Liver (tissue), 8 donors: ENCODE measurements at regions not wholly inside any gene's neighbourhood (a gene's known extent, or its start where the extent isn't known, plus 50 kb on each side); places are given as distances from the start of the nearest gene placed in this dataset.

ENCODE experiments used
- DNase-seq: peaks from one replicate; pipeline ENCODE4 v3.0.0-alpha.2; 2017; ENCODE audit warnings: low spot score
- H3K27ac ChIP-seq, 2 donors: one replicate each; pipeline ENCODE4 v1.7.0; 2013; ENCODE audit warnings: inconsistent platforms in 2 of 2, low read length in 2 of 2, control low read depth in 1 of 2, low read depth in 1 of 2, mild to moderate bottlenecking in 1 of 2
- H3K27me3 ChIP-seq, 4 donors: one replicate each; pipeline versions ENCODE4 v1.6.1 to v1.7.0; 2013; ENCODE audit warnings: low read length in 3 of 4, inconsistent platforms in 1 of 4, mild to moderate bottlenecking in 1 of 4, moderate library complexity in 1 of 4; ENCODE audit not compliant: control insufficient read depth in 4 of 4, insufficient read depth in 4 of 4
- H3K36me3 ChIP-seq, 4 donors: one replicate each; pipeline versions ENCODE4 v1.6.1 to v1.7.0; 2013; ENCODE audit warnings: low read length in 3 of 4, mild to moderate bottlenecking in 3 of 4, low read depth in 1 of 4, moderate library complexity in 1 of 4; ENCODE audit not compliant: control insufficient read depth in 4 of 4, insufficient read depth in 3 of 4
- H3K4me1 ChIP-seq, 4 donors: one replicate each; pipeline versions ENCODE4 v1.6.1 to v1.7.0; 2013; ENCODE audit warnings: low read length in 3 of 4, mild to moderate bottlenecking in 3 of 4, moderate library complexity in 1 of 4; ENCODE audit not compliant: control insufficient read depth in 4 of 4, insufficient read depth in 4 of 4
- H3K4me3 ChIP-seq, 3 donors: one replicate each; pipeline versions ENCODE4 v1.6.1 to v1.7.0; 2013; ENCODE audit warnings: low read length in 3 of 3, control low read depth in 1 of 3, low read depth in 1 of 3, mild to moderate bottlenecking in 1 of 3
- H3K9ac ChIP-seq, 2 donors: one replicate each; pipeline ENCODE4 v1.7.0; 2013; ENCODE audit warnings: low read length in 2 of 2, mild to moderate bottlenecking in 2 of 2, moderate library complexity in 2 of 2, control low read depth in 1 of 2, low read depth in 1 of 2
- H3K9me3 ChIP-seq, 4 donors: one replicate each; pipeline versions ENCODE4 v1.6.1 to v1.7.0; 2013; ENCODE audit warnings: low read length in 3 of 4; ENCODE audit not compliant: control insufficient read depth in 4 of 4
- ATF3 ChIP-seq: IDR thresholded peaks from 2 replicates; pipeline ENCODE4 v1.6.1; 2016; ENCODE audit warnings: antibody characterized with exemption
- CTCF ChIP-seq: fragments of 150-350 bp; IDR thresholded peaks from 2 replicates; pipeline ENCODE4 v1.5.1; 2017; ENCODE audit warnings: improper control_type of control experiment, low read depth, low read length; ENCODE audit not compliant: missing input control
- EGR1 ChIP-seq, 2 donors: IDR thresholded peaks; 2 replicates each; pipeline ENCODE4 v1.6.1; 2016 to 2018; ENCODE audit warnings: antibody characterized with exemption in 2 of 2, low read depth in 2 of 2
- FOXA2 ChIP-seq: IDR thresholded peaks from 2 replicates; pipeline ENCODE4 v1.6.1; 2016; ENCODE audit warnings: antibody characterized with exemption
- GABPA ChIP-seq, 2 donors: IDR thresholded peaks in 1 of 2; conservative IDR thresholded peaks in 1 of 2; 2 replicates each; pipeline ENCODE4 v1.6.1; 2016; ENCODE audit warnings: antibody characterized with exemption in 2 of 2, mild to moderate bottlenecking in 1 of 2, moderate library complexity in 1 of 2
- HNF4A ChIP-seq, 2 donors: conservative IDR thresholded peaks; 2 replicates each; pipeline ENCODE4 v1.6.1; 2016; ENCODE audit warnings: antibody characterized with exemption in 2 of 2, mild to moderate bottlenecking in 2 of 2
- HNF4G ChIP-seq: IDR thresholded peaks from 2 replicates; pipeline ENCODE4 v1.6.1; 2016; ENCODE audit warnings: antibody characterized with exemption
- JUND ChIP-seq, 2 donors: IDR thresholded peaks; 2 replicates each; pipeline ENCODE4 v1.6.1; 2016; ENCODE audit warnings: antibody characterized with exemption in 2 of 2
- MAX ChIP-seq: IDR thresholded peaks from 2 replicates; pipeline ENCODE4 v1.6.1; 2016; ENCODE audit warnings: antibody characterized with exemption
- NR2F2 ChIP-seq: IDR thresholded peaks from 2 replicates; pipeline ENCODE4 v1.6.1; 2016; ENCODE audit warnings: antibody characterized with exemption
- RAD21 ChIP-seq, 2 donors: IDR thresholded peaks; 2 replicates each; pipeline ENCODE4 v1.6.1; 2016; ENCODE audit warnings: antibody characterized with exemption in 2 of 2, mild to moderate bottlenecking in 2 of 2
- REST ChIP-seq: IDR thresholded peaks from 2 replicates; pipeline ENCODE4 v1.6.1; 2016; ENCODE audit warnings: antibody characterized with exemption, mild to moderate bottlenecking
- RXRA ChIP-seq, 2 donors: IDR thresholded peaks; 2 replicates each; pipeline ENCODE4 v1.6.1; 2017 to 2018; ENCODE audit warnings: antibody characterized with exemption in 2 of 2, mild to moderate bottlenecking in 1 of 2
- SP1 ChIP-seq: IDR thresholded peaks from 2 replicates; pipeline ENCODE4 v1.6.1; 2018; ENCODE audit warnings: antibody characterized with exemption, mild to moderate bottlenecking
- TAF1 ChIP-seq: conservative IDR thresholded peaks from 2 replicates; pipeline ENCODE4 v1.6.1; 2016; ENCODE audit warnings: antibody characterized with exemption, mild to moderate bottlenecking
- YY1 ChIP-seq: IDR thresholded peaks from 2 replicates; pipeline ENCODE4 v1.6.1; 2016; ENCODE audit warnings: antibody characterized with exemption, mild to moderate bottlenecking
- WGBS: extraction: QIAGEN DNeasy Blood & Tissue Kit; methylation state at CpG from one replicate; pipeline ENCODE4 v1.1.7; 2013; 5-methylcytosine and 5-hydroxymethylcytosine counted together
- donor health status: healthy.
- donor health status: healthy.
- donor health status: healthy.
- donor health status: healthy.
- donor health status: healthy.

- H3K27me3 ChIP-seq = no peaks in the 10 kb centered on the region
- H3K4me3 ChIP-seq = no peak overlapping the region
- peaks cover 0 to 9% (median 0%) of the 10 kb centered on the region in 4 donors for H3K4me1 ChIP-seq
- no peaks in the 10 kb centered on the region for H3K9me3 ChIP-seq
- DNase-seq = no peak
- no peak for TF ChIP-seq NR2F2
- no peak for TF ChIP-seq FOXA2
- TF ChIP-seq TAF1 = no peak
- no peak for TF ChIP-seq REST
- TF ChIP-seq GABPA (IDR thresholded peaks at IDR 0.05 in 1 of 2, conservative IDR thresholded peaks at IDR 0.05 in 1 of 2) = no peak
- TF ChIP-seq CTCF = no peak
- no peak for TF ChIP-seq ATF3
- no peak for TF ChIP-seq SP1
- no peak for TF ChIP-seq MAX
- TF ChIP-seq YY1 = no peak
- TF ChIP-seq JUND (IDR thresholded peaks at IDR 0.05) = no peak
- H3K36me3 ChIP-seq = no peaks in the 10 kb centered on the region
- no peak overlapping the region for H3K9ac ChIP-seq
- 90% methylated on average over 22 of the region's 22 CpGs for WGBS
- no peak overlapping the region for H3K27ac ChIP-seq
Observed at GRCh38 chr2:9772035-9772998, 71.0 kb upstream of the TAF1B start.

GRCh38 chr2:9772999-9773902, 70.0 kb upstream of the TAF1B start:
- Histone ChIP-seq H3K27me3 (no peaks in the 10 kb centered on the region), H3K4me3 (no peak overlapping the region), H3K36me3 (no peaks in the 10 kb centered on the region), H3K4me1 (peaks cover 0 to 9% (median 0%) of the 10 kb centered on the region in 4 donors), H3K9ac (no peak overlapping the region), H3K27ac (no peak overlapping the region), H3K9me3 (no peaks in the 10 kb centered on the region)
- no peak for DNase-seq
- 82% methylated on average over 23 of the region's 23 CpGs for WGBS
- TF ChIP-seq GABPA (IDR thresholded peaks at IDR 0.05 in 1 of 2, conservative IDR thresholded peaks at IDR 0.05 in 1 of 2) (no peak), HNF4A (conservative IDR thresholded peaks at IDR 0.05) (no peak), JUND (IDR thresholded peaks at IDR 0.05) (no peak), HNF4G (no peak), RAD21 (IDR thresholded peaks at IDR 0.05) (no peak), RXRA (IDR thresholded peaks at IDR 0.05) (no peak), CTCF (no peak), TAF1 (no peak), EGR1 (IDR thresholded peaks at IDR 0.05; ENCODE audit: low read depth in 2 of 2) (no peak), SP1 (no peak), FOXA2 (no peak)
